ENCODE measurements at regions not wholly inside any gene's neighbourhood (a gene's known extent, or its start where the extent isn't known, plus 50 kb on each side); places are given as distances from the start of the nearest gene placed in this dataset.

DNA sequence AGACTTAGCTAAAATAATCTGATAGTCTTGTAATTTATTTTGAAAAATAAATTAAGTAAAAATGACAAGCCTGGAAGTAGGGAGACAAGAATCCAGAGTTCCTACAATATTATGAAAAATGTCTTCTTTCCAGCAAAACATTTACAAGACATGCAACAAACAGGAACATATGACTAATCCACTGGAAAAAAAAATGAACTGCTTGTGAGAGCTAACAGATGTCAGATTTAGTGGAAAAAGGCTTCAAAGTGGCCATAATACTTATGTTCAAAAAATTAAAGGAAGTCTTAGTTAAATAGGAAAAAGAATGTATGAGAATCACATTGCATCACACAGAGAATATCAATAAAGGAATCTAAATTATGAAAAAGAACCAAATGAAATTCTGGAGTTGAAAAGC, 2082.0 kb upstream of the PCDH20 start:
- TF ChIP-seq GATA3 (IDR thresholded peaks at IDR 0.05; ENCODE audit: low read depth, low read length) (no peak), GATA2 (IDR thresholded peaks at IDR 0.05; ENCODE audit: low read depth, low read length) (no peak)
